MM.1S (cell line): ENCODE measurements at regions not wholly inside any gene's neighbourhood (a gene's known extent, or its start where the extent isn't known, plus 50 kb on each side); places are given as distances from the start of the nearest gene placed in this dataset.

Source experiments
- EZH2 ChIP-seq: fragments of 300-600 bp; sonication (generic); optimal IDR thresholded peaks from 2 replicates; pipeline ENCODE3; 2017; ENCODE audit warnings: low read depth, mild to moderate bottlenecking, antibody characterized with exemption, low read length, mixed read lengths
- TF ChIP-seq, protein P1 (sequence below): fragments of 300-600 bp; sonication (generic); IDR thresholded peaks from 2 replicates; pipeline ENCODE4 v1.5.1; 2016; ENCODE audit warnings: antibody characterized with exemption, low read length, mixed read lengths

- TF ChIP-seq, protein P1, sequence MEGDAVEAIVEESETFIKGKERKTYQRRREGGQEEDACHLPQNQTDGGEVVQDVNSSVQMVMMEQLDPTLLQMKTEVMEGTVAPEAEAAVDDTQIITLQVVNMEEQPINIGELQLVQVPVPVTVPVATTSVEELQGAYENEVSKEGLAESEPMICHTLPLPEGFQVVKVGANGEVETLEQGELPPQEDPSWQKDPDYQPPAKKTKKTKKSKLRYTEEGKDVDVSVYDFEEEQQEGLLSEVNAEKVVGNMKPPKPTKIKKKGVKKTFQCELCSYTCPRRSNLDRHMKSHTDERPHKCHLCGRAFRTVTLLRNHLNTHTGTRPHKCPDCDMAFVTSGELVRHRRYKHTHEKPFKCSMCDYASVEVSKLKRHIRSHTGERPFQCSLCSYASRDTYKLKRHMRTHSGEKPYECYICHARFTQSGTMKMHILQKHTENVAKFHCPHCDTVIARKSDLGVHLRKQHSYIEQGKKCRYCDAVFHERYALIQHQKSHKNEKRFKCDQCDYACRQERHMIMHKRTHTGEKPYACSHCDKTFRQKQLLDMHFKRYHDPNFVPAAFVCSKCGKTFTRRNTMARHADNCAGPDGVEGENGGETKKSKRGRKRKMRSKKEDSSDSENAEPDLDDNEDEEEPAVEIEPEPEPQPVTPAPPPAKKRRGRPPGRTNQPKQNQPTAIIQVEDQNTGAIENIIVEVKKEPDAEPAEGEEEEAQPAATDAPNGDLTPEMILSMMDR: no peak
- TF ChIP-seq EZH2: no peak
Measured at GRCh38 chr14:104291123-104292000, 153.0 kb downstream of the KIF26A start.
